Astrocyte (in vitro differentiated cells and primary cell): ENCODE measurements at regions not wholly inside any gene's neighbourhood (a gene's known extent, or its start where the extent isn't known, plus 50 kb on each side); places are given as distances from the start of the nearest gene placed in this dataset.

Experiments
- DNase-seq: peaks from one replicate; pipeline ENCODE4 v3.0.0-alpha.2; 2010; ENCODE audit warnings: low read depth
- FAIRE-seq: peaks from 2 replicates; lab custom pipeline; 2011; peaks lifted over from hg19 to GRCh38; lab: Jason Lieb, UNC
- H2AFZ ChIP-seq: 2 replicates; pipeline ENCODE4 v1.6.0; 2012; ENCODE audit warnings: low read depth, low read length, inconsistent platforms
- H3K27ac ChIP-seq: 2 replicates; pipeline ENCODE4 v1.5.1; 2011; ENCODE audit warnings: low read depth, low read length, inconsistent platforms
- H3K27me3 ChIP-seq: 2 replicates; pipeline ENCODE4 v1.6.0; 2011; ENCODE audit warnings: low read length, inconsistent platforms; ENCODE audit not compliant: insufficient read depth
- H3K36me3 ChIP-seq: 2 replicates; pipeline ENCODE4 v1.5.1; 2011; ENCODE audit warnings: low read length, inconsistent platforms; ENCODE audit not compliant: insufficient read depth
- H3K4me1 ChIP-seq: 2 replicates; pipeline ENCODE4 v1.5.1; 2011; ENCODE audit warnings: low read length, inconsistent platforms; ENCODE audit not compliant: insufficient read depth
- H3K4me2 ChIP-seq: 2 replicates; pipeline ENCODE4 v1.6.0; 2012; ENCODE audit warnings: low read length, inconsistent platforms
- H3K4me3 ChIP-seq: 2 replicates; pipeline ENCODE4 v1.5.1; 2011; ENCODE audit warnings: low read depth, mild to moderate bottlenecking, low read length, inconsistent platforms; ENCODE audit not compliant: insufficient read depth
- H3K79me2 ChIP-seq: 2 replicates; pipeline ENCODE4 v1.6.0; 2012; ENCODE audit warnings: mild to moderate bottlenecking, low read length, inconsistent platforms; ENCODE audit not compliant: insufficient read depth
- H3K9ac ChIP-seq: 2 replicates; pipeline ENCODE4 v1.6.0; 2012; ENCODE audit warnings: mild to moderate bottlenecking, low read length, inconsistent platforms
- H3K9me3 ChIP-seq: 2 replicates; pipeline ENCODE4 v1.5.1; 2012; ENCODE audit warnings: low read depth, mild to moderate bottlenecking, low read length, inconsistent platforms; ENCODE audit not compliant: insufficient read depth
- H4K20me1 ChIP-seq: 2 replicates; pipeline ENCODE4 v1.6.0; 2012; ENCODE audit warnings: low read length, inconsistent platforms; ENCODE audit not compliant: insufficient read depth
- H3K27ac Mint-ChIP-seq: one replicate; pipeline ENCODE4 v1.8.0; 2021; ENCODE audit warnings: mild to moderate bottlenecking, mixed read lengths; ENCODE audit not compliant: unreplicated experiment
- H3K27me3 Mint-ChIP-seq: one replicate; pipeline ENCODE4 v1.8.0; 2021; ENCODE audit warnings: low read depth, mixed read lengths; ENCODE audit not compliant: unreplicated experiment
- H3K36me3 Mint-ChIP-seq: one replicate; pipeline ENCODE4 v1.8.0; 2021; ENCODE audit warnings: low read depth, mixed read lengths; ENCODE audit not compliant: unreplicated experiment
- H3K4me1 Mint-ChIP-seq: one replicate; pipeline ENCODE4 v1.8.0; 2021; ENCODE audit warnings: low read depth, mixed read lengths; ENCODE audit not compliant: unreplicated experiment
- H3K4me3 Mint-ChIP-seq: one replicate; pipeline ENCODE4 v1.8.0; 2021; ENCODE audit warnings: mild to moderate bottlenecking, moderate library complexity, mixed read lengths; ENCODE audit not compliant: unreplicated experiment
- H3K9me3 Mint-ChIP-seq: one replicate; pipeline ENCODE4 v1.8.0; 2021; ENCODE audit warnings: mild to moderate bottlenecking, mixed read lengths; ENCODE audit not compliant: unreplicated experiment
- EZH2 ChIP-seq: IDR thresholded peaks from 2 replicates; pipeline ENCODE4 v1.6.1; 2012; ENCODE audit warnings: mild to moderate bottlenecking, low read length, inconsistent platforms; ENCODE audit not compliant: insufficient read depth
- TF ChIP-seq, protein P1 (sequence below): IDR thresholded peaks from 2 replicates; pipeline ENCODE4 v1.5.1; 2011; ENCODE audit warnings: low read depth, mild to moderate bottlenecking, inconsistent platforms, low read length, moderate library complexity; ENCODE audit not compliant: insufficient read depth

- TF ChIP-seq, protein P1, sequence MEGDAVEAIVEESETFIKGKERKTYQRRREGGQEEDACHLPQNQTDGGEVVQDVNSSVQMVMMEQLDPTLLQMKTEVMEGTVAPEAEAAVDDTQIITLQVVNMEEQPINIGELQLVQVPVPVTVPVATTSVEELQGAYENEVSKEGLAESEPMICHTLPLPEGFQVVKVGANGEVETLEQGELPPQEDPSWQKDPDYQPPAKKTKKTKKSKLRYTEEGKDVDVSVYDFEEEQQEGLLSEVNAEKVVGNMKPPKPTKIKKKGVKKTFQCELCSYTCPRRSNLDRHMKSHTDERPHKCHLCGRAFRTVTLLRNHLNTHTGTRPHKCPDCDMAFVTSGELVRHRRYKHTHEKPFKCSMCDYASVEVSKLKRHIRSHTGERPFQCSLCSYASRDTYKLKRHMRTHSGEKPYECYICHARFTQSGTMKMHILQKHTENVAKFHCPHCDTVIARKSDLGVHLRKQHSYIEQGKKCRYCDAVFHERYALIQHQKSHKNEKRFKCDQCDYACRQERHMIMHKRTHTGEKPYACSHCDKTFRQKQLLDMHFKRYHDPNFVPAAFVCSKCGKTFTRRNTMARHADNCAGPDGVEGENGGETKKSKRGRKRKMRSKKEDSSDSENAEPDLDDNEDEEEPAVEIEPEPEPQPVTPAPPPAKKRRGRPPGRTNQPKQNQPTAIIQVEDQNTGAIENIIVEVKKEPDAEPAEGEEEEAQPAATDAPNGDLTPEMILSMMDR: no peak
- no peak for TF ChIP-seq EZH2
- peak overlapping the region; percentile 32 for H3K4me2 ChIP-seq
- H3K27ac ChIP-seq: no peak overlapping the region
- H2AFZ ChIP-seq: no peak overlapping the region
- DNase-seq (peak; percentile 83), FAIRE-seq (peak; percentile 41)
- H3K79me2 ChIP-seq: no peaks in the 10 kb centered on the region
- no peaks in the 10 kb centered on the region for H3K36me3 ChIP-seq
- no peaks in the 10 kb centered on the region for H3K27me3 ChIP-seq
- no peaks in the 10 kb centered on the region for H3K9me3 ChIP-seq
- H4K20me1 ChIP-seq: no peaks in the 10 kb centered on the region
- no peaks in the 10 kb centered on the region for H3K27me3 Mint-ChIP-seq
- no peak overlapping the region for H3K4me3 Mint-ChIP-seq
- H3K27ac Mint-ChIP-seq: no peak overlapping the region
- H3K36me3 Mint-ChIP-seq: no peaks in the 10 kb centered on the region
- H3K9ac ChIP-seq: no peak overlapping the region
- H3K4me1 Mint-ChIP-seq: peaks cover 5% of the 10 kb centered on the region
- peaks cover 3% of the 10 kb centered on the region for H3K9me3 Mint-ChIP-seq
- peaks cover 4% of the 10 kb centered on the region for H3K4me1 ChIP-seq
- no peak overlapping the region for H3K4me3 ChIP-seq
These were observed 201.0 kb downstream of the MBD2 start for GRCh38 chr18:54023471-54023870.

DNA sequence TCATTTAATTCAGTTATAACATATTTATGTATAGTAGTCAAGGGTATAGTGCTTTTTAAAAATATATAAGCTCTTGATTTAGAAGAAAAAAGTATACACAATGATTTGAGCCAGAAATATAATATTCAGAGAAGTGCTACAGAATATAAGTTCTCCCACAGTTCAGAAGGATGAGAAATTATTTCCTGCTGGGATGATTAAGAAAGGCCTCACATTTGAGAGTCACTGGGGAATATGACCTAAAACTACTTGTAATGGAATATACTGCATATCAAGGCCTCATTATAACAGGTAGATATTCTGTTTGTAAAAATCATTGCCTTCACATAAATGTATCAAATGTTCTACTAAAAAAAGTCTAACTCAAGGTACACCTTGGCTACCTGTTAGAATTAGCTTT is 203.5 kb downstream of the MBD2 start:
- Histone ChIP-seq H2AFZ (no peak overlapping the region), H4K20me1 (no peaks in the 10 kb centered on the region), H3K27me3 (no peaks in the 10 kb centered on the region), H3K9me3 (no peaks in the 10 kb centered on the region), H3K9ac (no peak overlapping the region), H3K27ac (no peak overlapping the region), H3K4me2 (no peak overlapping the region), H3K4me1 (peaks cover 4% of the 10 kb centered on the region), H3K36me3 (no peaks in the 10 kb centered on the region), H3K4me3 (no peak overlapping the region), H3K79me2 (no peaks in the 10 kb centered on the region)
- FAIRE-seq (no peak), DNase-seq (no peak)
- TF ChIP-seq EZH2: no peak
- TF ChIP-seq, protein P1: no peak
- Mint-ChIP-seq H3K4me3 (no peak overlapping the region), H3K9me3 (peaks cover 3% of the 10 kb centered on the region), H3K36me3 (no peaks in the 10 kb centered on the region), H3K4me1 (peaks cover 5% of the 10 kb centered on the region), H3K27me3 (no peaks in the 10 kb centered on the region), H3K27ac (no peak overlapping the region)

GRCh38 chr18:54020156-54020745 is 204.2 kb downstream of the MBD2 start:
- Mint-ChIP-seq H3K4me1 (peaks cover 5% of the 10 kb centered on the region), H3K9me3 (peaks cover 3% of the 10 kb centered on the region)
- FAIRE-seq: peak; percentile 62

More at GRCh38 chr18:54020156-54020745, 204.2 kb downstream of the MBD2 start:
- no peaks in the 10 kb centered on the region for H3K27me3 Mint-ChIP-seq
- no peak overlapping the region for H3K4me2 ChIP-seq
- H3K36me3 ChIP-seq: no peaks in the 10 kb centered on the region
- no peak overlapping the region for H3K9ac ChIP-seq
- H3K27ac ChIP-seq: no peak overlapping the region
- TF ChIP-seq EZH2: no peak
- TF ChIP-seq, protein P1: no peak
- no peak overlapping the region for H2AFZ ChIP-seq
- H3K4me1 ChIP-seq: peaks cover 4% of the 10 kb centered on the region
- no peaks in the 10 kb centered on the region for H3K36me3 Mint-ChIP-seq
- no peaks in the 10 kb centered on the region for H4K20me1 ChIP-seq
- no peak overlapping the region for H3K4me3 ChIP-seq
- H3K27ac Mint-ChIP-seq: no peak overlapping the region
- H3K4me3 Mint-ChIP-seq: no peak overlapping the region
- H3K79me2 ChIP-seq: no peaks in the 10 kb centered on the region
- DNase-seq: peak; percentile 16
- no peaks in the 10 kb centered on the region for H3K27me3 ChIP-seq
- no peaks in the 10 kb centered on the region for H3K9me3 ChIP-seq
